ENCODE measurements at regions not wholly inside any gene's neighbourhood (a gene's known extent, or its start where the extent isn't known, plus 50 kb on each side); places are given as distances from the start of the nearest gene placed in this dataset.
"Not testable (repeated sequence)": the region's sequence is repeated elsewhere in the genome, so short reads cannot be mapped to it uniquely, and the experiment has no call there.

DNA sequence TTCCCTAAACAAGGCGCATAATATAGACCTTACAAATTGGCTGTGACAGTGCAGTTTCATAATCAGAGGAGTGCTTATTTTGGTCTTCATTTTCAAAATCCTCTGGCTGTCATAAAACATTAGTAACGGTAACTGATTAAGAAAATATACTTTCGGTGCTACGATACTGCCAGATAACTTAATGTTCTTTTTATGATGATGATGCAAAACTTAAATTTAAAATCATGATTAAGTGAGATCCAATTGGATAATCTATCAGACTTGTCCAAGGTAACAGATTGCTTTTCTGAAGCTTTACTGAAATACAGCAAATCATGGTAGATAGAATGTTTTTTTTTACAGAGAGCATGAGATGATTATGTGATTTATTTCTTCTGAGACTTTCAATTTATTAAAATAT is 364.2 kb upstream of the CNTN3 start:
- TF ChIP-seq, protein P1, sequence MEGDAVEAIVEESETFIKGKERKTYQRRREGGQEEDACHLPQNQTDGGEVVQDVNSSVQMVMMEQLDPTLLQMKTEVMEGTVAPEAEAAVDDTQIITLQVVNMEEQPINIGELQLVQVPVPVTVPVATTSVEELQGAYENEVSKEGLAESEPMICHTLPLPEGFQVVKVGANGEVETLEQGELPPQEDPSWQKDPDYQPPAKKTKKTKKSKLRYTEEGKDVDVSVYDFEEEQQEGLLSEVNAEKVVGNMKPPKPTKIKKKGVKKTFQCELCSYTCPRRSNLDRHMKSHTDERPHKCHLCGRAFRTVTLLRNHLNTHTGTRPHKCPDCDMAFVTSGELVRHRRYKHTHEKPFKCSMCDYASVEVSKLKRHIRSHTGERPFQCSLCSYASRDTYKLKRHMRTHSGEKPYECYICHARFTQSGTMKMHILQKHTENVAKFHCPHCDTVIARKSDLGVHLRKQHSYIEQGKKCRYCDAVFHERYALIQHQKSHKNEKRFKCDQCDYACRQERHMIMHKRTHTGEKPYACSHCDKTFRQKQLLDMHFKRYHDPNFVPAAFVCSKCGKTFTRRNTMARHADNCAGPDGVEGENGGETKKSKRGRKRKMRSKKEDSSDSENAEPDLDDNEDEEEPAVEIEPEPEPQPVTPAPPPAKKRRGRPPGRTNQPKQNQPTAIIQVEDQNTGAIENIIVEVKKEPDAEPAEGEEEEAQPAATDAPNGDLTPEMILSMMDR (IDR thresholded peaks at IDR 0.05; ENCODE audit: borderline replicate concordance, insufficient read depth, low read depth, low read length) = no peak
- no peak overlapping the region for H3K4me3 ChIP-seq (ENCODE audit: low read depth, low read length)

DNA sequence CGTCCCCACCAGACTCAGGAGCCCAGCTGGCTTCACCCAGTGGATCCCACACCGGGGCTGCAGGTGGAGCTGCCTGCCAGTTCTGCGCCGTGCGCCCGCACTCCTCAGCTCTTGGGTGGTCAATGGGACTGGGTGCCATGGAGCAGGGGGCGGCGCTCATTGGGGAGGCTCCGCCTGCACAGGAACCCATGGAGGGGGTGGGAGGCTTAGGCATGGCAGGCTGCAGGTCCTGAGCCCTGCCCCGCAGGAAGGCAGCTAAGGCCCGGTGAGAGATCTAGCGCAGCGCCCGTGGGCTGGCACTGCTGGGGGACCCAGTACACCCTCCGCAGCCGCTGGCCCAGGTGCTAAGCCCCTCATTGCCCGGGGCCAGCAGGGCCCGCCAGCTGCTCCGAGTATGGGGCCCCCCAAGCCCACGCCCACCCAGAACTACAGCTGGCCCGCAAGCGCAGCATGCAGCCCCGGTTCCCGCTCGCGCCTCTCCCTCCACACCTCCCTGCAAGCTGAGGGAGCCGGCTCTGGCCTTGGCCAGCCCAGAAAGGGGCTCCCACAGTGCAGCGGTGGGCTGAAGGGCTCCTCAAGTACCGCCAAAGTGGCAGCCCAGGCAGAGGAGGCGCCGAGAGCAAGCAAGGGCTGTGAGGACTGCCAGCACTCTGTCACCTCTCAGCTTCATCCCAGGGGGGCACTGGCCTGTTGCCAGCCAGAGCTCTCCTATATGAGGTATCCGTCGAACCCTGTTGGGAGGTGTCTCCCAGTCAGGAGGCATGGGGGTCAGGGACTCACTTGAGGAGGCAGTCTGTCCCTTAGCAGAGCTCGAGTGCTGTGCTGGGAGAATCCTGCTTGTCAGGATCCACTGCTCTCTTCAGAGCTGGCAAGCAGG is 370.8 kb upstream of the CNTN3 start:
- H3K4me3 ChIP-seq (ENCODE audit: low read depth, low read length) = not testable (repeated sequence)

DNA sequence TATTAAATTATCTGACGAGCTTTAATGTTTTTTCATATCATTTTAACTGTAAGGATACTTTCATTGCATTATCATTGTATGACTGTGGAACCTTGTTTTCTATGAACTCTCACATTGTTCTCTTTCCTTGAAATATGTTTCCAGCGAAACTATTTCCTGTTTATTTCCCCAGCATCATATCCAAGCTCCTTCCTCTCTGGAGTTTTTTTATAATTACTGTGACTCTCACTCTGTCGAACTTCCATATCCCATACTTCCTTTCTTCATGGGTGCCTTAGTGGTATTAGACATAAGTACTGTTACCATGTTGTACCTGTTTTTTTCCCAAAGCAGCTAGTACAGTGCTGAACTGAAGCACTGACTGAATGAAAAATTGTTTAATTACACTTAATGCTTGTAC is 373.6 kb upstream of the CNTN3 start:
- TF ChIP-seq, protein P1 (IDR thresholded peaks at IDR 0.05; ENCODE audit: borderline replicate concordance, insufficient read depth, low read depth, low read length) = no peak
- no peak overlapping the region for H3K4me3 ChIP-seq (ENCODE audit: low read depth, low read length)

DNA sequence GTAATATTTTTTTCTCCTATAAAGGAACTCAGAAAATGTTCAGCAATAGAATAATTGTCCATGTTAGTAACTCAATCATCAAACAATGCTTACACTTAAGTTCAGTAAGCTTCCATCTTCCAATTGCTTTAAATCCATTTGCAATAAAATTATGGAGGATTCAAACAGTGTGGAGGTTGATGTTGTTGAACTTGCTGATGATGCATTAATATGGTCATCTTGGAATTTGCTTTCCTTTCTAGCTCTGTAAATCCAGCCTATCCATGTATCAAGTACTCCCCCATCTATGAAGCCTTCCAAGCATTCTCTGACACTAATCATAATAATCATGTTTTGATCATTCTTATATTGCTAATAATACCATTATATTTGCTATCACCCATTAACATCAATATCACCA is 378.4 kb upstream of the CNTN3 start:
- TF ChIP-seq, protein P1 (IDR thresholded peaks at IDR 0.05; ENCODE audit: borderline replicate concordance, insufficient read depth, low read depth, low read length) = no peak
- no peak overlapping the region for H3K4me3 ChIP-seq (ENCODE audit: low read depth, low read length)

DNA sequence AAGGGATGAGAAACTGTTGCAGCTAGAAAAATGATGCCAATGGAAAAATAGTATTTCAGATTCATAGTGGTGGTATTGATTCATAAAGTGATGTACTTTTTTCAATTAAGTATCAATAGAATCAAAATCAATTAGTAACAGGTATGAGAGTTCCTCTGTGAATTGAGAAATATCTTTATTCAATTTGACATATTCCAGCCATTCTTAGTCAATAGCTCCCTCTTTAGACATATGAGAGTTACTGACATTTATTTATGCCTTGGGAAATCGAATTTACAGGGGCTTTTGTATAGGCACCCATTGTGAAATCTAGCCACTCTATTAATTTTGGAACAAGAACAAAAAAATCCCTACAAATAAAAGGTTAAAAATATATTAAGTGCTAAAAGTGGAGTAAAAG is 386.9 kb upstream of the CNTN3 start:
- H3K4me3 ChIP-seq (ENCODE audit: low read depth, low read length) = no peak overlapping the region
- TF ChIP-seq, protein P1 (IDR thresholded peaks at IDR 0.05; ENCODE audit: borderline replicate concordance, insufficient read depth, low read depth, low read length) = no peak

DNA sequence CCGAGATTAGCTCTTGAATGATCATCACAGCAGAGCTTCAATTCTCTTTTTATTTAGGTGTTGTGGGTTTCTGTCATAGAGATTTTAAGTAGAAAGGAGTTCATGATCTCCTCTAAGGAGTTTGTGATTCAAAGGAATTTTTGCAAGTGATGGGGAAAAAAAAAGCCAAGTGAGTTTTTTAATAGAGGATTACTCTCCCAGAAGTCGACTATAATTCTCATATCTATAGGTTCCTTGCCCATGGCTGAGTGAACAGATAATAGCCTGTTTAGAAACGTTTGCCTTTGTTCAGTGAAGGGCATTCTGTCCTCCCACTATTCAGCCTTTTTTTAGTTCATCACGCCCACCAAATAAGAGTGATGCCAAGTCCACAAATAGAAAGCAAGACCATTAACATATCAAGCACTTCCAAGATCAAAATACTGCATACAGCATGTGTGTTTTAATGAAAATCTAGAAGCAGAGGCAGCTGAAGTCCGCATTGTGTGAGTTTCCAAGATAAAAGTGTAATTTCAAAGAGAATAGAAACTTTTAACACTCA is 398.4 kb upstream of the CNTN3 start:
- TF ChIP-seq, protein P1 (IDR thresholded peaks at IDR 0.05; ENCODE audit: borderline replicate concordance, insufficient read depth, low read depth, low read length) = no peak
- no peak overlapping the region for H3K4me3 ChIP-seq (ENCODE audit: low read depth, low read length)

DNA sequence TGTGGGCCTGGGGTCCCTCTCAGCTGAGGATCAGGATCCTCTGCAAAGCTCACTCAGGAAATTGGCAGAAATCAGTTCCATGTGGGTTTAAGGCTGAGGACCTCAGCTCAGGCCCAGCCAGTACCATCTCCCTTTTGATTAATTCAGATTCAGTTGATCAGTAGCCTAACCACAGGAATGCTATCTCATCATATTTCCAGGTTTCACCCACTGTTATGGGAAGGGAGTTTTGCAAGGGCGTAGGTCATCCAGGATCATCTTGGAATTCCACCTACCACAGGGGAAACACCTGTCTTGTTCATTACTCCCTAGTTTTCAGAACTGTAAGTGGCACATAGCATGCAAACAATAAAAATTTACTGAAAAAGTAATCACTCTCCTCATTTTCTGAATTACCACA is 399.5 kb upstream of the CNTN3 start:
- TF ChIP-seq, protein P1 (IDR thresholded peaks at IDR 0.05; ENCODE audit: borderline replicate concordance, insufficient read depth, low read depth, low read length) = no peak

More for the DNA sequence above, 399.5 kb upstream of the CNTN3 start:
- H3K4me3 ChIP-seq (ENCODE audit: low read depth, low read length) = no peak overlapping the region

All from GM12875 (cell line).